NCI-H1436 (cell line): ENCODE measurements at regions not wholly inside any gene's neighbourhood (a gene's known extent, or its start where the extent isn't known, plus 50 kb on each side); places are given as distances from the start of the nearest gene placed in this dataset.

Experiments
- DNase-seq: peaks from one replicate; lab custom pipeline; 2025; lab: John Stamatoyannopoulos, UW

DNA sequence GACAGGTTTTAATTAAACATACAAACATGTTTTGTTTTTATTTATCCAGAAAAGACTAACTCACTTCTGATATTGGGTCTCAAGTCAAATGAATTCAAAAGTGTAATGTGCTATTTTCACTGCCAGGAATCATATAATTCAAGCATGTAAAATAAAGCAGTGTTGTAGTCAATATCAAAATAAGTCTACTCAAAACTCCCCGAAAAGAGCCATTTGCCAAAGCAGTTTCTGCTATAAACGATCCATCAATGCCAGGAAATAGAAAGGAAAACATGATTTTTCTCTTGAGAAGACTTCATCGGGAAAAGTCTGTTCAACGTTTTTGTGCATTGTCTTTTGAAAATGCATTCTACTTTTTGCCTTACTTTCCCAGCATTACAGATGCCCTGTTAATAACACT, 633.3 kb downstream of the FAT4 start:
- DNase-seq, result no peak

DNA sequence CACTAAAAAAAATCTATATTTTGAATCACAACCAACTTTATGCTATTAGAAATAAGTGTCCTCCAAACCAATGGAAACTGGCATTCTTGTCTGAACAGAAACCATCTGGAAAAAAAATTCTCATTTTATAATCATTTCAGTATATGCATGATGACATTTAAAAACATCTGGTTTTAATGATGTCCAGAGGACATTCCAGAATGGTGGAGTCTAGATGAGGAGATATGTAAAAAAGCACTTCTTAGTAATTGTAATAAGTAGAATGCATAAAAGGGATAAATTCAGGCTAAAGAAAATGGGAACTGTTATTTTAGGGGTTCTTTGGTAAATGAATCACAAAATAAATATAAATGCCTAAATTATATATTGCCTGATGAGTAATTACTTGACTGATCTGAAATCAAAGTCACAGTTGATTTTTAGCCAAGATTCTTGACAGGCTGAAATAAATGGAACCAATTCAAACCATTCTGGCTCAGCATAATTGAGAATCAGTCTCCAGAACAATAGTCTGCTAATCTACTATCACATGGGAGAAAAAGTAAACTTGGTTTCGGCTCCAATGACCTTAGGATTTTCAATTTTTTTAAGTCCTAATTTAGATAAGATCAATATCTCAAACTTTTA, 636.6 kb downstream of the FAT4 start:
- DNase-seq, result no peak

DNA sequence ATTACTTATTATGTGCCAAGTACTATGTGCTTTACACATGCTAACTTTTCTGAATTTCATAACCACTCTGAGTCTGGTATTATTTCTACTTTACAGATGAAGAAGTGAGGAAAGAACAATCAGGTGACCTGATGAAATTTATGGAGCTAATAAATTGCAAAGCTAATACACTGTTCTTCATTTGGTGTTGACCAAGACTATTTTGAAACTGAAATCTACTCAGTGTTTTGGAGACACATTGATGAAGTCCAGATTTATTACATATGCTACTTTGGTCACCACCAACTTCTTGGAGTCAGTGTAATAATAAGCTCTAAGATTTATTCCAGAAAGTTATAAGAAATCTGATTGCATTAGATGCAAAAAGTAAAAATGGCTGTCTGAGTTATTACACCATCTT, 637.9 kb downstream of the FAT4 start:
- no peak for DNase-seq

DNA sequence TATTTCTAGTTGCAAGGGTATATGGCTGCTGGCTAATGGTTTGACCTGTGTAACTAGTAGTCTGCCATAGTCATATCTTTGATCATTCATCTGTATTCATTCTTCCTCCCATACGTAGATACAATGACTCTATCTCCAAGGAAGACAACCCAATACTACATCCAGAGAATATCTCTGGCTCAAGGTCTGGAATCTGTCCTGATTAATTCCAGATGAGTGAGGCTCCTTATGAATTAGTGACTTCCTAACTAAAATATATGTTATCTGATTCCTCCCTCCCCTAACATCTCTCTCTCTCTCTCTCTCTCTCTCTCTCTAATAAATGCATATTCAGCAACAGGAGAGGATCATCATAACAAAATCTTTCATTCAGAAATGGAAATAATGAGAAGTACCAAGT, 641.5 kb downstream of the FAT4 start:
- DNase-seq, result no peak

DNA sequence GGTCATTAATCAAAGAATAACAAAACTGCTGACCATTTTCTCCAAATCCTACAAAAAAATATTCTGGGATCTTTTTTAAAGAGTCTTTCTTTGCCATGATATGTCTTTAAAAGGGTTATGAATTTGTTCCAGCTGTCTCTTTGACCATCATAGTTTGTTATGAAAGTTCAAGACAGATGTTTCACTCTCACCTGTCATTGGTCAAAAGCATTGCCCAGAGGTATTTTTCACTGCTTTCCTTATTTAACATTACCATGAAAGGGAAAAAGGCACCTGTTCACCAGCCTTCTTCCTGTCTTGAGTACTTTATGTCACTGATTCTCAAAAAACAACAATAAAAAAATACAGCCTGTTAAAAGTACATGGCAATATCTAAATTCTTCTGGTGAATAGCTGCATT, 643.8 kb downstream of the FAT4 start:
- no peak for DNase-seq

DNA sequence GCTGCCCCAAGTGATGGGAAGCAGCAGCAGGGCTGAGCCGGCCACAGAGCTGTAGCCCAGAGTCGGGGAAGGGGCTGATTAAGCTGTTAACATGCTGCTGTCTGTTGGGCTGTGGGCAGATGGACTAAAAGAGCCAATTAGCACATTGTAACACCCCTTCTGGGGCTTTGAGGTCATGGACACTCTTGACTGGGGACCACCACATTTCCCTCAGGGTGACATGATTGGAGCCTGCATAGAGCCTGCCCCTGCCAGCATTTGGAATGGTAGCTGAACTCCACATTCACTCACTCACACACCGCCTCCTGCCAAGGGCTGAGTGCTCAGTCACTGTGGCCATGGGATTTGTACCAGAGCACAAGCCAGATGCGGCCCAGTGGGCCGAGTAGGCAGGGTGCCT, 646.9 kb downstream of the FAT4 start:
- no peak for DNase-seq

DNA sequence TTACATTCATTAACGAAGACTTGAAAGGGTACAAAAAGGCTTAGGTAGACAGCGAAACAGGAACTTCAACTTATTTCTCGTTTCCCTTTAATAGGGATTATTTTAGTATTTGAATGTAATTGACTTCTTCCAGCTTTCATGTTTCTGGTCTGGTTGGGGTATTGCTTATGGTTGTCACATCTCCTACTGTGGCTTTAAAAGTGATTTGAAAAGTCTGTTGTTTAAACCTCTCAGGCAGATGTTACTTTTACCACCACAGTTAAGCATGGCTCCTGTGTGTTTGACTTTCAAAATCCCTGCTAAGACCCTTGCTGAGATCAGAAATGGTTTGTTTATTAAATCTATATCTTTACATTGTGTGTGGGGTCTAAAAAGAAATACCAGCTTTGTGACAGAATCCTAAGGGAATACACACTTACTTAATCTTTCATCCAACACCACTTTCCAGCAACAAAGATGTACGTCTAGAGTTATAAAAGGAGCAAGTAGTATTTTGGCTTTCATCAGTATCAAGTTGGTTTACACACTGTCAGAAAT, 661.2 kb downstream of the FAT4 start:
- no peak for DNase-seq

DNA sequence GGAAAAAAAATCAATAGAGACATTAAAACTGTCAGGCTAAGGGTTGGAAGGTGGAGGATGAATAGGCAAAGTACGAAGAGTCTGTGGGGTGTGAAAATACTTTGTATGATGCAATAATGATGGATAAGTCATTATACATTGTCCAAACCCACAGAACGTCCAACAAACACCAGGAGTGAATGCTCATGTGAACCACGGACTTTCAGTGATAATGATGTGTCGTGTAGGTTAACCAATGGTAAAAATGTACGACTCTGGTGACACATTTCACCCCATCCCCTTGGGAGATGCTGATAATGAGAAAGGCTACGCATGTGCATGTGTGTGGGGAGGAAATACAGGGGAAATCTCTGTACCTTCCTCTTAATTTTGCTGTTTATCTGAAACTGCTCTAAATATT, 665.2 kb downstream of the FAT4 start:
- DNase-seq, result no peak

DNA sequence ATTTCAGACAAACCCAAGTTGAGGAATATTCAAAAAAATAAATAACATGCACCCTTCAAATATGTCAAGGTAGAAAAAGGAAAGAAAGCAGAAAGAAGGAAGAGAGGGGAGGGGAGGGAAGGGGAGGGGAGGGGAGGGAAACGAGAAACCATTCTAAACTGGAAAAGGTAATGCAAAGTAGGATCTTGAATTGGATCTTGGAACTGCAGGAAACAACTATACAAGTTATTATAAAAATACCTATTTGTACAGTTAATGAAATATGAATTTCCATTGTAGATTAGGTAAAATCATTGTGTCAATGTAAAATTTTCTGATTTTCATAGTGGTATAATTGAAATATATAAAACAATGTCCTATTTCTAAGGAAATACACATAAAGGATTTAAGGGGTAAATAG, 668.4 kb downstream of the FAT4 start:
- DNase-seq, result no peak

DNA sequence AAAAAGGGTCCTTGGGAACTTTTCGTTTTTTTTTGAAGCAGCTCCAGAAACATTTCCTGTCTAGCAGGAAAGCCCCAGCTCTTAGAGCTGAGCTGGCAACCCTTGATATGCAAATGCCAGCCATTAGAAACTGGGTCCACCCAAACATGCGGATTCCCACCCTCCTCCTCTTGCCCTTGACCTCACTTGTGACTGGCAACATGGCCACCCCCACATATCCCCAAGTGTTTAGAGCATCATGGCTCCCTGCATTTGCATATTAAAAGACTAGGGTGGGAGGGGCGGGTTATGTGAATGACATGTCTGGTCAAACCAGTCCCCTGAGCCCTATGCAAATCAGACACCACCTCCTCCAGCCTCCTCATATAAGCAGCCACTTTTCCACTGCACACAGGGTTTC, 671.1 kb downstream of the FAT4 start:
- no peak for DNase-seq

DNA sequence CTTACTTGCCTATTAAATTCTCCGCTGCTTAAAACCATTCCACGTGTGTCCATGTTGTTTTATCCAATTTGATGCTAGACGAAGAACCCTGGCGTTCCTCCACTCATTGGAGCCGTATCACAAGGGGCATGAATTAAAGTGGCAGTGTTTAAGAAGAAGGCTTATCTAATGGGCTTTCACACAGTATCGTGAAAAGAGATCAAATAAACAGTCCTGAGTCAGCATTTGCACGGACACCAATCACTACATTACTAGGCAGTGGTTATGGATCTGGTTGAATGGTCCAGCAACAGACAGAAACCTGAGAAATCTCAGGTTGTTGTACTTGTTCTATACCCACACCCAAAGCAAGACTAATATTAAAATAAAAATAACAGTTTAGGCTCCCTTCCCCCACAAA, 671.6 kb downstream of the FAT4 start:
- DNase-seq, result no peak

DNA sequence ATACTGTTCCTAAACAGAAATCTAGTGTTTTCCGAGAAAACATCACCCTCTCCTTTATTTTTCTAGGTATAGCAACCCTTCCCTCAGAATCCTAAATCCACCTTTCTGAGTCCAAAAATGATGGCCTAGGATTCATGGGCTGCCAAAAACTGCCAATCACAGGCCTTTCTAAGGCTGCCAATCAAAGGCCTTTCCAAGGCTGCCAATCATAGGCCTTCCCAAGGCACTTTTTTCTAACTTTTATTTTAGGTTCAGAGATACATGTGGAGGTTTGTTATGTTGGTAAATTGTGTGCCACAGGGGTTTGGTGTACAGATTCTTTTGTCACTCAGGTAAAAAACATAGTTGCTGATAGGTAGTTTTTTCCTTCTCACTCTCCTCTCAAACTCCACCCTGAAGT, 673.7 kb downstream of the FAT4 start:
- no peak for DNase-seq

DNA sequence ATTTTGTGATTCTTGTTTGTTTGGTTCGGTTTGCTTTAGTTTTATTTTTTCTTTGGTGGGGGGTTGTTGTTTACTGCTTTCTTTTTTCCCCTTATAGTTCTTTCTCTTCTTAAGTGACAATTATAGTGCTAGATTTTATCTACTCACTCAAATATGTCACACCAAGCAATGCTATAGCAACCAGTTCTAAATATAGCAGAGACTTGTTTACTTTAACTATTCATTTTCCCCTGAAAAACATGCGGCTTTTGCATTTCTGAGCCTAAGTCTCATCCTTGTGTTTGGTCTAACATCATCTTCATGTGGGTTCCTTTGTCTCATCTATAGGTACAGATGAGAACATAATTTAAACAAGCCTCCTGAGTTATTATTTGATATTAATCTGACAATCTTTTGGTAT, 676.6 kb downstream of the FAT4 start:
- DNase-seq, result no peak

DNA sequence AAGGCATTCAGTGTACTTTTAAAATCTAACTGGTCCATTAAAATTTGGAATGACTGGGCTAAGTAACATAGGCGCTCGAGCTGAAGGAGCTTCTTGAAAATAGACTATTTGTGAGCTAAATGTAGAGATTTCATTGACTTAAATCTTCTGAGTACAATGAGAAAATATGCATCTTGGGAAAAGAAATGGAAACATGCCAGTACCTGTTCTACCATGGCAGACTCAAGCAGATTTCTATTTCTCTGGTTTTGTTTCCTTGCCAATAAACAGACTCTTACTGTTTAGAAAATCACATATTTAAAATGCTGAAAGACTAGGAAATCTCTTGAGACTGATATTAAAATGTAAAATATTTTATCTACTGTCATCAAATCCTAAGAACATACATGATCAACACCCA, 678.1 kb downstream of the FAT4 start:
- no peak for DNase-seq

DNA sequence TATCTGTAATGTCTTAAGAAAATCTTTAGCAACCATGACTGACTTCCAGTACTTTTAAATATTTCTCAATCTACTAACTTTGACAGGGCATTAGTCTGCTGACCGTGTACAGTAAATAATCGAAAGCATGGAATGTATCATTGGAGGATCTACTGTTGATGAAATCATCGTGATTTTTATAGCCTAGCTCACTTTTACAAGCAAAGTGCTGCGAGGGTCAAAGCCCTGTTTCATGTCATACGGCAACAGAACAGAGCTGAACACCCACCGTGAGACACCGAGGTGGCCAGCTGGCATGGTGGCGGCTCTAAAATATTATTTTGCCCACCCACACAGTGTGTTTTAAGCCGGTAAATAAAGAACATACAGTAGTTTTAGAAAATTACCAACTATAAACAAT, 679.3 kb downstream of the FAT4 start:
- no peak for DNase-seq

DNA sequence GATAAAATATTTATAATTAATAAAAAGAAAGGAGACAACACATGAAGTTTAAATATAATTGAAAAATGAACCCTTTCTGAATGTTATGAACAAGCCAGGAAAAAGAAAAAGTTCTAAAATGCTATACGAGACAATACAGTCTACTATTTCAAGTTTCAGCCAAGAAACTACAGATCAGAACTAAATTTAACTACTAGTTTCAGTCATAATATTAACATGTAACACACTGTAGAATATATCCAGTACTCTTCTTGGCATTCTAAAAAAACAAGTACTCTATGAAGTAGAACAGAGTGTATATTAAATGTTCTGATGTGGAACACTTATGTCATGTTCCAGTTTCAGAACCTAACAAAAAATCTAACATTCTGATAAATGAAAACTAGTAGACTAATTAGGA, 679.7 kb downstream of the FAT4 start:
- no peak for DNase-seq

DNA sequence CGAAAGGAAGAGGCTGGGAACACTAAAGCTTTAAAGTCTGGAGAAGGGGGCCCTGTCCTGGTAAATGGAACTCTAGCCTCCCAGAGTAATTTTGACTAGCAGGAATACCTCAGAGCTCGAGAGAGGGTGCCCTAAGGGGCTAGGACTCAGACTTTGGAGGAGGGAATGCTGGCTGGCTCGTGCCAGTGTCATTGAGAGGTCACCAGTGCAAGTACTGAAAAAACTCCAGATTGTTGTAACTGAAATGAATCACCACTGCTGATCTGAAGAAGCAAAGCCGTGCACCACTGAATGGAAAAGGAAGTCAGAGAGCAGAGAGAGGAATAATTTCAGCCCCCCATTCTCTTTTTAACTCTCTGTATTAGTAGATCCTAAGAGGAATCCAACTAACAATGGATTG, 690.2 kb downstream of the FAT4 start:
- DNase-seq, result no peak

DNA sequence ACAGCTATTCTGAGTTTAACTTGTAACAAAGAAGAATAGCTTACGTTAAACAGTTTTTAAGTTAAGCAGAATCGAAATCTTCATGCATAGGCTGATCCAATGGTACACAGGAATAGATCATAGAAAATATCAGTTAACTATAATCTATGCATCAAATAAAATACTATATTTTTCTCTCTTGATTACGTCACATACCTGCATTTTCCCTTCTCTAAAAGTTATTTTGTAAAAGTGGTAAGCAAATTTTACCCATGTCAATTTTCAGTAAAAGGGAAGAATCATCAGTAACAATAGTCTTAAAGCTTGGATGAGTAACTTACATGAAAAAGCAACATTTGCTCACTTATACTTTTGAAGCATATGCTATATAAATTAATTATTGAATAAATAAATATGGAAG, 692.4 kb downstream of the FAT4 start:
- DNase-seq, result no peak

DNA sequence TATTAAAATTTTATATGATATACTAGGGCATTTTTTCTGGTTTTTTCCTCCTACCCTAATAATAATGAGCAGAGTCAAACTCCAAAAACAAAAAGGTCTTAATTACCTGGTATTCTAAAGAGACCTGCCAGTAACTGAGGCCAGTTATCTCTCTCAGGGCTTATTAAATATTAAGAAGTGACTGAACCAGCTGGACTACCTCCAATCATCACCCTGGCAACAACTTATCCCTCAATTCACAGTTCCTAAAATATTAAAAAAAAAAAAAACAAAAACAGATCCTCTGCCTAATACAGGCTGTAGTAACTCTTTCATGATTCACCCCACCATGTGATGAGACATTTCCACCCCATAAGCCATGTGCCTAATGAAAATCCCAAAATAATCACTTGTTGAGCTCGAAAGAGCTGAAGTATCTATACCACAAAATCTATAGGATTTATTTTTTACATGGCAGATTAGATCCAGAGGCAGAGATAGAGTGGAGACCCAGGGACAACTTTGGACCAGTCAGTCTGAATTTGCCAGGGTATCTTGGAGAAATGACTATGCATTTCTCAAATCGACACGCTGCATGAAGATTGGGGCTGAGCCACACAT, 698.0 kb downstream of the FAT4 start:
- no peak for DNase-seq

DNA sequence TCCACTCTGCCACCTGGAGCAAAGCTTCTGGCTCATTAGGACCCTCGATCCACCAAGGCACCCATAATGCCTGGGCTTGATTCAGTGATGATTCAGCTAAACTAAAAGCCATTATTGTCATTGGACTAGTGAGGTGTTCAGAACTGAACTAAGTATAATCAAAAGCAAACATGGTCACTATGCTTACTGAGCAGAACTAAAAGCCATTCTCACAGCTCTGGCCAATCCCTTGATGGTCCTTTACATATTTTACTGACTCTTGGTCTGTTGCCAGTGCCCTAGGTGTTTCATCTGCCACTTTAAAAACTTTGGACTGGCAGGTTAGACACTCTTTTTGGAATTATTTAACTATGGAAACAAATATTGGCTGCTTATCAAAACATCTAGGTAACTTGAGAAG, 703.5 kb downstream of the FAT4 start:
- no peak for DNase-seq

DNA sequence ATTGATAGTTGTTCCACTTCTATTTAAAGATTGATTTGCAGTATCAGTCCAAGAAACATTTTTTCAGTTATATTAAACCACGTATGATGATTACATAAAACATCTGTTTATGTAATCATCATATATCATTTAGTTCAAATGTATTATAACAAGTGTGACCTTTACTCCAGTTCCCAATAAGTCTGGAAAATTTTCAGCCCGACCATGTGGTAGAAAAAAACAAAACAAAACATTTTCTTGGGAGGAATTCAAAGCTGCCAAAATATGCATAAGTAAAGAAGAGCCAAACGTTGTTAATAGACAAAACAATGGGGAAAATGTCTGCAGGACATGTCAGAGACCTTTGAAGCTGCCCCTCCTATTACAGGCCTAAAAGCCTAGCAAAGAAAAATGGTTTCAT, 709.1 kb downstream of the FAT4 start:
- DNase-seq, result no peak

DNA sequence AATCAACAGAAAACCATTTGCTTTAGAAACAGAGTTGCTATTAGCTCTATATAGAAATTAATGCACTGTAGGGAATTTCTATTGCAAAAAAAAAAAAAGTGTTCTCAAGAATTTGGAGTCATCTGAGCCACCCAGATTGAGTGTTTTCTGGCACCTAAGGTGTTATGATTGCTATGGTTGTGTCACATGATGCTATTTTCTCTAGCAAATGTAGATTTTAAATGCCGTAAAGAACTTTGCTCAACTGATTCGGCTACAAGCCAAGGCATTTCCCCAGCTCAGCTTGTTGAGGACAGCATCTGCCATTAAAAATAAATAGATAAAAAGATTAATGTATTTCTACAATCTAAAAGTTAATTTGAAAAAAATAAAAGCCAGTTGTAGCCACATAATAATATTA, 712.8 kb downstream of the FAT4 start:
- no peak for DNase-seq

DNA sequence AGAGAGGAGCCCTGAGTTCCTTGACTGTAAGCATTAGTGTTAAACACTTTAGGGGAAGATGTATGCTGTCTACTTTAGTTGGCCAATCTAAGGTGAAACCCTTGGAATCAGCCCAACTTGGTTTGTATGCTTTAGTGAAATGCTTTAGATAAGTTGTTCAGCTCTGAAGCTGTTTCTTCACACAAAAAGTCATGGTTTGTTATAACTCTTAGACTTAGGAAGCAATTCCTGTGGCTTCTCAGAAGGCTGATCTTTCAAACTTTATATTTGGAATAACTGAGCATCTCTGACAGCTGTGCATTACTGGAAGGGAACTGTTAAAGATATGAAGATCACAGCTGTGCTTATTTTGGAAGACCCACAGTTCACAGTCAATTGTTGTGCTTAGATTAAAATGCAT, 714.1 kb downstream of the FAT4 start:
- DNase-seq, result no peak

DNA sequence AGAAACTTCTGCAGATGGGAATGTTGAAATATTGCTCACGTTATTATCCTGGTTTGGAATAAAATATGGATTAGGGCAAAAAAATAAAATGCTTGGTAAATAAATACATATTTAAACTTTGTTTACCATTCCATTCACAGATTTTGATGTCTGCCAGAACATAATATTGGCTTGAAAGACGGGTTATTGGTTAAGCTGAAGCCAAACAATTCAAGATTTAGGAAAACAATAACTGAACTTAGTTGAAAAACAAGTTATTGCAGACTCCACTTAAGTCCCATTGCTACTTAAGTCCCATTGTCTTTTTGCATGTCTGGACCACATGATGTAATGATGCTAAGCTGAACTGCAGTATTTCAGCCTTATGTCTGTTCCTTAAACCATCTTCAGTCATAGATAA, 722.5 kb downstream of the FAT4 start:
- DNase-seq, result no peak
